SJSA1 (cell line): ENCODE measurements at regions not wholly inside any gene's neighbourhood (a gene's known extent, or its start where the extent isn't known, plus 50 kb on each side); places are given as distances from the start of the nearest gene placed in this dataset.
"Not testable (repeated sequence)": the region's sequence is repeated elsewhere in the genome, so short reads cannot be mapped to it uniquely, and the experiment has no call there.

Experiments used
- DNase-seq, 2 experiments: peaks; one replicate each; pipeline ENCODE4 v3.0.0-alpha.2; 2015 to 2020; ENCODE audit warnings: low spot score in 2 of 2, low read depth in 1 of 2
- H3K27ac ChIP-seq: fragments of 250-450 bp; sonication (Bioruptor Pico); 2 replicates; pipeline ENCODE4 v1.5.1; 2020; ENCODE audit warnings: mild to moderate bottlenecking, moderate library complexity
- H3K27me3 ChIP-seq: fragments of 250-450 bp; sonication (Bioruptor Pico); replicated peaks from 2 replicates; pipeline ENCODE4 v1.5.1; 2020; ENCODE audit warnings: mild to moderate bottlenecking, moderate library complexity
- H3K36me3 ChIP-seq: fragments of 250-450 bp; sonication (Bioruptor Pico); 2 replicates; pipeline ENCODE4 v1.5.1; 2020; ENCODE audit warnings: mild to moderate bottlenecking
- H3K4me1 ChIP-seq: fragments of 250-450 bp; sonication (Bioruptor Pico); replicated peaks from 2 replicates; pipeline ENCODE4 v1.6.1; 2021; ENCODE audit warnings: mild to moderate bottlenecking
- H3K4me3 ChIP-seq: fragments of 250-450 bp; sonication (Bioruptor Pico); 2 replicates; pipeline ENCODE4 v1.5.1; 2020; ENCODE audit warnings: mild to moderate bottlenecking
- H3K9me3 ChIP-seq: fragments of 250-450 bp; sonication (Bioruptor Pico); replicated peaks from 2 replicates; pipeline ENCODE4 v1.5.1; 2020; ENCODE audit warnings: mild to moderate bottlenecking

GRCh38 chr2:139742216-139743172, 962.3 kb upstream of the NXPH2 start:
- H3K27ac ChIP-seq = no peak overlapping the region
- DNase-seq = no peak
- no peak overlapping the region for H3K4me3 ChIP-seq
- H3K9me3 ChIP-seq = peaks cover 7% of the 10 kb centered on the region; the same call in 1 of the 2 replicates
- no peaks in the 10 kb centered on the region for H3K36me3 ChIP-seq
- H3K4me1 ChIP-seq = no peaks in the 10 kb centered on the region
- no peaks in the 10 kb centered on the region for H3K27me3 ChIP-seq

- Histone ChIP-seq H3K4me3 (no peak overlapping the region), H3K27ac (no peak overlapping the region), H3K36me3 (no peaks in the 10 kb centered on the region), H3K27me3 (no peaks in the 10 kb centered on the region), H3K4me1 (no peaks in the 10 kb centered on the region), H3K9me3 (no peaks in the 10 kb centered on the region)
- no peak for DNase-seq
Observed at GRCh38 chr2:139737659-139738058, 957.5 kb upstream of the NXPH2 start.

GRCh38 chr2:139730197-139730596, 950.0 kb upstream of the NXPH2 start:
- Histone ChIP-seq H3K36me3 (no peaks in the 10 kb centered on the region), H3K4me3 (no peak overlapping the region), H3K27me3 (no peaks in the 10 kb centered on the region), H3K9me3 (no peaks in the 10 kb centered on the region), H3K4me1 (no peaks in the 10 kb centered on the region), H3K27ac (no peak overlapping the region)
- no peak for DNase-seq

- Histone ChIP-seq H3K9me3 (peaks cover 3% of the 10 kb centered on the region; the same call in 1 of the 2 replicates), H3K27me3 (no peaks in the 10 kb centered on the region), H3K36me3 (no peaks in the 10 kb centered on the region), H3K4me3 (no peak overlapping the region), H3K27ac (no peak overlapping the region), H3K4me1 (no peaks in the 10 kb centered on the region)
- DNase-seq = no peak
Observed at GRCh38 chr2:139721411-139721995, 941.3 kb upstream of the NXPH2 start.

- no peak for DNase-seq
- Histone ChIP-seq H3K9me3 (peaks cover 3% of the 10 kb centered on the region), H3K27ac (no peak overlapping the region), H3K27me3 (no peaks in the 10 kb centered on the region), H3K36me3 (no peaks in the 10 kb centered on the region), H3K4me1 (no peaks in the 10 kb centered on the region), H3K4me3 (no peak overlapping the region)
Observed at GRCh38 chr2:139720056-139720455, 939.9 kb upstream of the NXPH2 start.

GRCh38 chr2:139704606-139705005, 924.4 kb upstream of the NXPH2 start:
- no peaks in the 10 kb centered on the region; the same call in 1 of the 2 replicates for H3K9me3 ChIP-seq
- no peaks in the 10 kb centered on the region for H3K36me3 ChIP-seq
- H3K4me1 ChIP-seq = no peaks in the 10 kb centered on the region
- H3K27me3 ChIP-seq = no peaks in the 10 kb centered on the region
- DNase-seq = no peak
- no peak overlapping the region for H3K27ac ChIP-seq
- no peak overlapping the region for H3K4me3 ChIP-seq

- Histone ChIP-seq H3K27ac (no peak overlapping the region), H3K36me3 (no peaks in the 10 kb centered on the region), H3K4me3 (no peak overlapping the region), H3K9me3 (0 out of 2 replicates have a peak, but pooled peaks cover 3% of the 10 kb centered on the region), H3K27me3 (no peaks in the 10 kb centered on the region), H3K4me1 (no peaks in the 10 kb centered on the region)
- DNase-seq = no peak
Observed at GRCh38 chr2:139694327-139694726, 914.1 kb upstream of the NXPH2 start.

GRCh38 chr2:139686205-139686604, 906.0 kb upstream of the NXPH2 start:
- no peaks in the 10 kb centered on the region for H3K36me3 ChIP-seq
- H3K4me1 ChIP-seq = no peaks in the 10 kb centered on the region
- H3K9me3 ChIP-seq = no peaks in the 10 kb centered on the region; the same call in 1 of the 2 replicates
- H3K27me3 ChIP-seq = no peaks in the 10 kb centered on the region
- H3K4me3 ChIP-seq = no peak overlapping the region
- DNase-seq = no peak
- H3K27ac ChIP-seq = no peak overlapping the region

GRCh38 chr2:139685090-139685983, 905.1 kb upstream of the NXPH2 start:
- H3K27me3 ChIP-seq = no peaks in the 10 kb centered on the region
- no peak overlapping the region for H3K27ac ChIP-seq
- DNase-seq = no peak

GRCh38 chr2:139684286-139684860, 904.2 kb upstream of the NXPH2 start:
- H3K27ac ChIP-seq = no peak overlapping the region
- H3K4me1 ChIP-seq = no peaks in the 10 kb centered on the region
- H3K4me3 ChIP-seq = no peak overlapping the region
- DNase-seq = no peak
- no peaks in the 10 kb centered on the region for H3K36me3 ChIP-seq
- H3K27me3 ChIP-seq = no peaks in the 10 kb centered on the region
- H3K9me3 ChIP-seq = no peaks in the 10 kb centered on the region; the same call in 1 of the 2 replicates

More at GRCh38 chr2:139685090-139685983, 905.1 kb upstream of the NXPH2 start:
- Histone ChIP-seq H3K4me3 (no peak overlapping the region), H3K4me1 (no peaks in the 10 kb centered on the region), H3K9me3 (no peaks in the 10 kb centered on the region; the same call in 1 of the 2 replicates), H3K36me3 (no peaks in the 10 kb centered on the region)

- no peak for DNase-seq
- Histone ChIP-seq H3K36me3 (no peaks in the 10 kb centered on the region), H3K27me3 (no peaks in the 10 kb centered on the region), H3K27ac (no peak overlapping the region), H3K4me1 (no peaks in the 10 kb centered on the region), H3K4me3 (no peak overlapping the region), H3K9me3 (peaks cover 3% of the 10 kb centered on the region; the same call in 1 of the 2 replicates)
Observed at GRCh38 chr2:139674577-139674976, 894.4 kb upstream of the NXPH2 start.

- not testable (repeated sequence) for H3K9me3 ChIP-seq, H3K36me3 ChIP-seq, DNase-seq, H3K27me3 ChIP-seq, H3K4me1 ChIP-seq, H3K4me3 ChIP-seq, H3K27ac ChIP-seq
Observed at GRCh38 chr2:139673447-139673846, 893.3 kb upstream of the NXPH2 start.

GRCh38 chr2:139669675-139670074, 889.5 kb upstream of the NXPH2 start:
- peaks cover 3% of the 10 kb centered on the region; the same call in 1 of the 2 replicates for H3K9me3 ChIP-seq
- no peak for DNase-seq
- H3K36me3 ChIP-seq = no peaks in the 10 kb centered on the region
- H3K4me3 ChIP-seq = no peak overlapping the region
- H3K27me3 ChIP-seq = no peaks in the 10 kb centered on the region
- H3K27ac ChIP-seq = no peak overlapping the region
- H3K4me1 ChIP-seq = no peaks in the 10 kb centered on the region
